GM12872 (cell line): ENCODE measurements at regions not wholly inside any gene's neighbourhood (a gene's known extent, or its start where the extent isn't known, plus 50 kb on each side); places are given as distances from the start of the nearest gene placed in this dataset.

Experiments used
- CTCF ChIP-seq: IDR thresholded peaks from 3 replicates; pipeline ENCODE4 v1.5.1; 2011; ENCODE audit warnings: low read depth, mild to moderate bottlenecking, low read length, moderate library complexity; ENCODE audit not compliant: insufficient read depth

GRCh38 chr5:159820692-159821091, 95.6 kb upstream of the ADRA1B start:
- TF ChIP-seq CTCF, result no peak

GRCh38 chr5:159821461-159821940, 94.8 kb upstream of the ADRA1B start:
- no peak for TF ChIP-seq CTCF

GRCh38 chr5:159824188-159825161, 91.8 kb upstream of the ADRA1B start:
- TF ChIP-seq CTCF, result no peak

DNA sequence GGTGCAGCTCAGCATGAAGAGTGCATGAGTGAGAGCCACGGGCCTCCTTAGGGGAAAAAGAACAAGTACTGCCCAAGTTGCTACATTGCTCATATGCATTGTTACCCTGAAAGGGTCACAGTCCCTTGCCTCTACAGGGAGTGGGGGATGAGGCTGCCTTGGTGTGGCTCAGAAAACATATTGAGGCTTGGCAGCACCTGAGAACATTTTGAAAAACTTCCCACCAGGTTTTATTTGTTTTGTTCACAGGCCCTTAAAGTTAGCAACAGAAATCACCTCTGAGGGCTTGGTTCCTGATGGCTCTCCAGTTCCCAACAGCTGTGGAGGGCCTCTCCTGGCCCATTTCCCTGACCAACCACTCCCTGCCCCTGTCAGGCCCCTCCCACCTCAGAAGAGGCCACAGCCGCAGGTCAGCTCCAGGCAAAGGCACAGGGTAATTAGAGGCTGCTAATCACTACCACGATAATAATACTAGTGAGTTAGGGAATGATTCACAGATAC, 90.7 kb upstream of the ADRA1B start:
- TF ChIP-seq CTCF, result no peak

DNA sequence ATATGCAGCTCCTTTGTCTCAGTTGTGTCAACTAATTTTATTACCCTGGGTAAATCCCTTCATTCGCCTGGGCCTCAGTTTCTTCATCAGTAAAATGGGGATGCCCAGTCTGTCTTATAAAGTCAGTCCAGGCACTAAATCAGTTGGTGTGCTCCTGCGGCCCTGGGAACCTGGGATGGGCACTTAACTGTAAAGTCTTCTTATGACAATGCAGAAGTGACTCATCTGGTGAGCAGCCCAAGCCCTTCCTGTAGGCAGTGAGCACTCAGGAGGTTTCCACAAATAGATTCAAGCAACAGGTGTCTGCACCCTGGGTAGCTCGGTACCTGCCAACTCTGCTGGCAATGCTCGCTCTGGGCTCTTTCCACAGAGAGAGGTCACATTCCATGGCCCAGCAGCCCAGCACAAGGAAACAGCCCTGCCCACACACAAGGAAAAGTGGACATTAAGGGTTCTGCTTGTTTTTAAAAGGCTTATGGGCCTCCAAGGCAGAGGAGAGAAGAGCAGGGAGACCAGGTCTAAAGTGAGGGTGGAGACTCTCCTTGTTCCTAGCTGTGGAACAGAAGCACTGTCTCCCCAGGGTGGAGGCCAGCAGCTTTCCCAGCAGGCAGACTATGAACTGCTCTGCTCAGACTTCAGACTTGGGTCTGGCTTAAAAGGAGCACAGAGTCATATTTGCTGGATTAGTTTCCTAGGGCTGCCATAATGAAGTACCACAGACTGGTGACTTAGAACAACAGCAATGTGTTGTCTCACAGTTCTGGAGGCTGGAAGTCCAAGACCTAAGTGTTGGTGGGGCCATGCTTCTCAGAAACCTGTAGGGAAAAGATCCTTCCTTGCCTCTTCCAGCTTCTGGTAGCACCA, 89.7 kb upstream of the ADRA1B start:
- TF ChIP-seq CTCF, result no peak

DNA sequence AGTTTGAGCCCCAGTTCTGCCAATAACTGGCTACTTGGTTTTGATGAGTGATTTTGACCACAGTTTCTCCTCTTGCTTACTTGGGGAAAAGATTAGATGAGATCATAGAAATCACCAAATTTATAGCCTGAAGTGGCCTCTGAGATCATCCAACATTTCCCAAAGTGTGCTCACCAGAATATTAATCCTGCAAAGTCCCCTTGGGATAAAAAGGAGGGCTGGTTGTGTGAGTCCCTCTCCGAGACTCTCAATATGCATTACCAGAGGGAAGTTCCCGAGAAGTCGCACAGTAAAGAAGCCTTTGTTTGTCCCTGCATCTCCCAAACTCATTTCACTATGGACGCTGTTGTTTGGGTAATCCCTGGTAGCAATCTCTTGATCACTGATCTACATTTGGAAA, 88.4 kb upstream of the ADRA1B start:
- no peak for TF ChIP-seq CTCF

GRCh38 chr5:159832073-159832472, 84.2 kb upstream of the ADRA1B start:
- no peak for TF ChIP-seq CTCF
